LNCAP (cell line): ENCODE measurements at regions not wholly inside any gene's neighbourhood (a gene's known extent, or its start where the extent isn't known, plus 50 kb on each side); places are given as distances from the start of the nearest gene placed in this dataset.

ENCODE experiments used
- CTCF ChIP-seq: fragments of 450-650 bp; IDR thresholded peaks from 2 replicates; pipeline ENCODE4 v1.5.1; 2017; ENCODE audit warnings: mild to moderate bottlenecking

- TF ChIP-seq CTCF = no peak
Measured at GRCh38 chr2:118291251-118291880, 203.1 kb downstream of the INSIG2 start.

GRCh38 chr2:118290411-118291250 is 202.4 kb downstream of the INSIG2 start:
- TF ChIP-seq CTCF = no peak

DNA sequence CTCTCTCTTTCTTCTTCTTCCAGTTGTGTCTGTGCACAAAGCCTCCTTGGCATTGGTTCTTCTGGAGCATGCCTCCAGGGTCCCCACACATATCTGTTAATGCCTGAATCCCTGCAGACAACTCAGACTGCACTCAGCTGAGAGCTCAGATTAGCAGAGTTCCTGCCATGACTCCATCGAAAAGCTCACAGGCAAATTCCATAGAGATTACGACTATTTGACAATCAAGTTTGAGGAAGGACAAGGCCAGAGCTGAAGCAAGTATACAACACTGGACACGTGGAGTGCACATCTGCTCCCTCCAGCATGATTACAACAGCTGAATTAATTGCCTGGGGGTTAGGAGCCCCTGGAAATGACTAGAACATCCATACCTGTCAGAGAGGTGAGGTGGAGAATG is 190.7 kb downstream of the INSIG2 start:
- TF ChIP-seq CTCF = no peak

GRCh38 chr2:118278046-118278445 is 189.8 kb downstream of the INSIG2 start:
- TF ChIP-seq CTCF = no peak

- TF ChIP-seq CTCF = no peak
Measured at GRCh38 chr2:118274841-118275510, 186.7 kb downstream of the INSIG2 start.

- TF ChIP-seq CTCF = no peak
Measured at GRCh38 chr2:118272391-118272790, 184.1 kb downstream of the INSIG2 start.

DNA sequence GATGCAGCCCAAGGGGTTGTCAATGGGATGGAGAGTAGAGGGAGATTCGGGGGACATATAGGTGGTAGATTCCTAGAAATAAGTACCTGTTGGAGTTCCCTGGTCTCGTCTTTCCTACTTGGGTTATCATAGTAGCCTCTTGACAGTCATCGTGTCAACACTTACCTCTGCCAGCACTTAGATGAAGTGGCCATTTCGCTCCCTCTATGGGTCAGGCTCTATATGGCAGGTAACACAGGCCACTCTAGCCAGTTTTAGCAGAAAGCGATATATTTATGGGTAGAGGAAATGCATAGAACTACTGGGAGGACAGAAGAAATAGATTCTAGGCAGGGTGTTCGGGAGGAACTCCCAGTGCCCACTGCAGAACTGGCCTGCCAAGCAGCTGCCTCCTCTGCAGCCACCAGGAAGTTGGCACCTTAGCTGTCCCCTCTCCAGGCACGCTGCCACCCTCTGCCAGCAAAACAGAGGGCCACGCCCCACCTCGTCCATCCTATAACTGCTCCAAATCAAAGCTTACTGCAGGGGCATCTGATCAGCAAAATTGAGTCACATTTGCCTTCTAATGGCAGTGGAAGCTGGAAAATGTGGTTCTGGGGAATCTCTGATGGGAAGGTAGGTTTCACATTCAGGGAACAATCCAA is 181.3 kb downstream of the INSIG2 start:
- TF ChIP-seq CTCF = peak; percentile 42; the same call in 1 of the 2 replicates
